H1 (cell line): ENCODE measurements at regions not wholly inside any gene's neighbourhood (a gene's known extent, or its start where the extent isn't known, plus 50 kb on each side); places are given as distances from the start of the nearest gene placed in this dataset.

Source experiments
- CTCF ChIA-PET: fragments of 300-600 bp; sonication (Branson Sonifier 250); formaldehyde crosslinking; loops from one replicate; lab custom pipeline; 2021; ENCODE audit not compliant: partially characterized antibody; lab: Charles Lee
- POLR2A ChIA-PET: fragments of 300-600 bp; sonication (Branson Sonifier 250); formaldehyde crosslinking; loops from one replicate; lab custom pipeline; 2021; ENCODE audit warnings: inconsistent platforms; ENCODE audit not compliant: partially characterized antibody; lab: Charles Lee
- DNase-seq, 2 experiments: peaks; one replicate each; pipeline versions ENCODE4 v3.0.0 to v3.0.0-alpha.2; 2010 to 2022; ENCODE audit warnings: low spot score in 2 of 2, low read depth in 1 of 2, mixed read lengths in 1 of 2
- FAIRE-seq: peaks from 2 replicates; lab custom pipeline; 2011; peaks lifted over from hg19 to GRCh38; lab: Jason Lieb, UNC
- H2AFZ ChIP-seq: 2 replicates; pipeline ENCODE4 v1.8.1; 2012; ENCODE audit warnings: low read length, inconsistent platforms
- H2AK5ac ChIP-seq: 2 replicates; pipeline ENCODE4 v1.6.1; 2013; ENCODE audit warnings: low read depth, low read length
- H2BK120ac ChIP-seq: replicated peaks from 2 replicates; pipeline ENCODE3; 2013; ENCODE audit warnings: low read depth, low read length, inconsistent platforms
- H2BK12ac ChIP-seq: 2 replicates; pipeline ENCODE4 v1.6.1; 2013; ENCODE audit warnings: low read depth, low read length
- H2BK15ac ChIP-seq: 2 replicates; pipeline ENCODE4 v1.6.1; 2013; ENCODE audit warnings: low read length
- H2BK20ac ChIP-seq: 2 replicates; pipeline ENCODE4 v1.6.1; 2013; ENCODE audit warnings: low read length
- H2BK5ac ChIP-seq: 2 replicates; pipeline ENCODE4 v1.6.1; 2013; ENCODE audit warnings: low read depth, low read length
- H3K14ac ChIP-seq: 2 replicates; pipeline ENCODE4 v1.6.1; 2013; ENCODE audit warnings: inconsistent platforms; ENCODE audit not compliant: insufficient read length
- H3K18ac ChIP-seq: 2 replicates; pipeline ENCODE4 v1.6.1; 2013; ENCODE audit warnings: low read length; ENCODE audit errors: extremely low read depth
- H3K23ac ChIP-seq: 2 replicates; pipeline ENCODE4 v1.6.1; 2013; ENCODE audit warnings: inconsistent platforms; ENCODE audit not compliant: insufficient read length
- H3K23me2 ChIP-seq: 2 replicates; pipeline ENCODE4 v1.6.1; 2013; ENCODE audit warnings: low read depth, low read length
- H3K27ac ChIP-seq: 2 replicates; pipeline ENCODE4 v1.6.1; 2011; ENCODE audit warnings: low read depth, low read length, inconsistent platforms
- H3K27me3 ChIP-seq, 4 experiments: replicated peaks in 1 of 4; 1 replicate in 1 of 4; 2 replicates in 3 of 4; pipeline versions ENCODE4 v1.6.1 to v1.8.1; 2011 to 2013; ENCODE audit warnings: low read length in 3 of 4, mild to moderate bottlenecking in 3 of 4, inconsistent platforms in 2 of 4, mixed read lengths in 2 of 4, moderate library complexity in 1 of 4; ENCODE audit not compliant: control insufficient read depth in 3 of 4, insufficient read depth in 3 of 4; ENCODE audit errors: extremely low read depth in 1 of 4
- H3K36me3 ChIP-seq, 4 experiments: 2 replicates each; pipeline versions ENCODE4 v1.6.1 to v1.8.1; 2011 to 2013; ENCODE audit warnings: mild to moderate bottlenecking in 4 of 4, low read length in 3 of 4, moderate library complexity in 2 of 4, control low read depth in 1 of 4, inconsistent platforms in 1 of 4; ENCODE audit not compliant: insufficient read depth in 4 of 4, control insufficient read depth in 2 of 4
- H3K4ac ChIP-seq: replicated peaks from 2 replicates; pipeline ENCODE3; 2013; ENCODE audit warnings: low read length, low read depth, mixed read lengths, inconsistent platforms; ENCODE audit not compliant: insufficient read length
- H3K4me1 ChIP-seq, 4 experiments: replicated peaks in 1 of 4; 1 replicate in 1 of 4; 2 replicates in 3 of 4; pipeline versions ENCODE4 v1.6.1 to v1.8.1; 2011 to 2013; ENCODE audit warnings: low read length in 3 of 4, inconsistent platforms in 2 of 4, mixed read lengths in 1 of 4; ENCODE audit not compliant: insufficient read depth in 4 of 4, control insufficient read depth in 3 of 4
- H3K4me2 ChIP-seq, 2 experiments: 2 replicates each; pipeline versions ENCODE4 v1.6.1 to v1.8.1; 2011 to 2013; ENCODE audit warnings: low read depth in 2 of 2, low read length in 2 of 2, control low read depth in 1 of 2, inconsistent platforms in 1 of 2, mild to moderate bottlenecking in 1 of 2; ENCODE audit not compliant: insufficient read depth in 1 of 2
- H3K4me3 ChIP-seq, 4 experiments: fragments of 200-600, 300-600 bp in 1 of 4; sonication (generic), shearing (Covaris generic), sonication (Bioruptor Twin) in 1 of 4; 2 replicates each; pipeline versions ENCODE4 v1.5.1 to v1.8.1; 2011 to 2016; ENCODE audit warnings: low read length in 4 of 4, low read depth in 3 of 4, control low read depth in 2 of 4, inconsistent platforms in 2 of 4, mild to moderate bottlenecking in 2 of 4, mixed read lengths in 1 of 4, moderate library complexity in 1 of 4; ENCODE audit not compliant: insufficient read depth in 2 of 4; ENCODE audit errors: extremely low read depth in 1 of 4
- H3K56ac ChIP-seq: replicated peaks from 2 replicates; pipeline ENCODE3; 2013; ENCODE audit warnings: low read depth, mild to moderate bottlenecking, mixed read lengths, low read length, inconsistent platforms; ENCODE audit not compliant: insufficient read length
- H3K79me1 ChIP-seq: 2 replicates; pipeline ENCODE4 v1.6.1; 2013; ENCODE audit warnings: low read depth, low read length, control low read depth
- H3K79me2 ChIP-seq, 2 experiments: 2 replicates each; pipeline versions ENCODE4 v1.6.1 to v1.8.1; 2012 to 2013; ENCODE audit warnings: low read length in 2 of 2, mild to moderate bottlenecking in 2 of 2, inconsistent platforms in 1 of 2; ENCODE audit not compliant: insufficient read depth in 2 of 2, control insufficient read depth in 1 of 2
- H3K9ac ChIP-seq, 4 experiments: replicated peaks in 1 of 4; 1 replicate in 1 of 4; 2 replicates in 3 of 4; pipeline versions ENCODE4 v1.6.1 to v1.8.1; 2011 to 2013; ENCODE audit warnings: low read depth in 3 of 4, low read length in 3 of 4, control low read depth in 2 of 4, mild to moderate bottlenecking in 2 of 4, moderate library complexity in 2 of 4, inconsistent platforms in 1 of 4; ENCODE audit errors: extremely low read depth in 1 of 4
- H3K9me3 ChIP-seq, 2 experiments: 2 replicates each; pipeline versions ENCODE4 v1.6.1 to v1.8.1; 2012 to 2013; ENCODE audit warnings: mild to moderate bottlenecking in 2 of 2, moderate library complexity in 2 of 2, control low read depth in 1 of 2, inconsistent platforms in 1 of 2, low read depth in 1 of 2, low read length in 1 of 2, mixed read lengths in 1 of 2; ENCODE audit not compliant: insufficient read depth in 2 of 2
- H4K20me1 ChIP-seq, 2 experiments: replicated peaks in 1 of 2; 2 replicates each; pipeline versions ENCODE3 to v1.8.1; 2011 to 2013; ENCODE audit warnings: inconsistent platforms in 2 of 2, low read length in 2 of 2, mild to moderate bottlenecking in 1 of 2; ENCODE audit not compliant: insufficient read depth in 2 of 2, control insufficient read depth in 1 of 2
- H4K5ac ChIP-seq: 2 replicates; pipeline ENCODE4 v1.6.1; 2013; ENCODE audit warnings: low read length, low read depth, mixed read lengths, inconsistent platforms; ENCODE audit not compliant: insufficient read length
- H4K8ac ChIP-seq: 2 replicates; pipeline ENCODE4 v1.8.0; 2013; ENCODE audit warnings: mild to moderate bottlenecking, moderate library complexity, low read length, inconsistent platforms; ENCODE audit not compliant: insufficient read depth; ENCODE audit errors: extremely low read depth
- H4K91ac ChIP-seq: replicated peaks from 2 replicates; pipeline ENCODE3; 2013; ENCODE audit warnings: low read length, mixed read lengths, inconsistent platforms; ENCODE audit not compliant: insufficient read length
- JUND ChIP-seq: IDR thresholded peaks from 2 replicates; pipeline ENCODE4 v1.6.1; 2011; ENCODE audit warnings: mild to moderate bottlenecking, improper control_type of control experiment, low read length
- NRF1 ChIP-seq: IDR thresholded peaks from 2 replicates; pipeline ENCODE4 v1.6.1; 2011; ENCODE audit warnings: mild to moderate bottlenecking, low read depth, low read length, improper control_type of control experiment
- SIN3A ChIP-seq, 2 experiments: IDR thresholded peaks in 1 of 2; conservative IDR thresholded peaks in 1 of 2; 2 replicates each; pipeline ENCODE4 v1.6.1; 2011 to 2012; ENCODE audit warnings: low read length in 2 of 2, improper control_type of control experiment in 1 of 2, low read depth in 1 of 2, mild to moderate bottlenecking in 1 of 2
- USF2 ChIP-seq: IDR thresholded peaks from 2 replicates; pipeline ENCODE4 v1.6.1; 2011; ENCODE audit warnings: low read length, improper control_type of control experiment
- WGBS, 2 experiments: shearing (Covaris generic) in 1 of 2; methylation state at CpG; one replicate each; pipeline versions ENCODE4 v1.1.6 to v1.1.7; 2013 to 2015; ENCODE audit warnings: low lambda C conversion rate in 2 of 2, mixed read lengths in 2 of 2, inconsistent platforms in 1 of 2, low coverage in 1 of 2, missing lambda C conversion rate in 1 of 2; ENCODE audit not compliant: insufficient replicate concordance in 2 of 2, insufficient coverage in 1 of 2, insufficient read length in 1 of 2; ENCODE audit errors: extremely low coverage in 1 of 2, missing lambda C conversion rate in 1 of 2; 5-methylcytosine and 5-hydroxymethylcytosine counted together

DNA sequence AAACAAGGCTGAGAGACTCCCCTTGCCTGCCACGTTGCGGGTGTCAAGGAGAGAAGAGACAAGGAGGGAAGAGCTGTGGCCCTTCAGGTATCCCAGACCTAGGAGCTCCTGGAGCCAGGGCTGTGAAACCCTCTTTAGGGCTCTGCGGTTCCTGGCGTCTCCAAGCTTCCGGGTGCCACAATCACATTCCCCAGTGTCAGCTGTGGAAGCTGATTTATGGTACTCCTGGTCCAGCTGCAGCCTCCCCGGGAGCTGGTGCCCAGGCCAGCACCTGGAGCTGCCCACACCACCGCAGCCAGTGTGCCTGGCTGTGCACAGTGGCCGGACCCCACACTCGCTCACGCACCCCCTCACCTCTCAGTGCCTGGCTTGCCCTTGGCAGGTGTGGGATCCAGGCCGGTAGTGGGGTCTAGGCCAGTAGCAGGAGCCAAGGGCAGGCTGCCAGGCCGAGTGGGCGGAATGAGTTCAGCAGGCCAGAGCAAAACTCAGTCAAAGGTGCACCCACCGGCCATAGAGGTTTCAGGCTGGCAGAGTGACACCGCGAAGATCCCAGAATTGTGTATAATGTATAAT is 58.9 kb upstream of the L3MBTL3 start:
- Histone ChIP-seq H3K56ac (no peak overlapping the region), H3K79me2 (no peaks in the 10 kb centered on the region), H3K4me2 (no peak overlapping the region), H3K4me1 (peaks cover 0 to 3% (median 0%) of the 10 kb centered on the region in 4 experiments; a peak in 1 of 7 replicates), H3K4me3 (no peak overlapping the region), H2BK20ac (no peak overlapping the region)
- TF ChIP-seq JUND (no peak), USF2 (no peak), SIN3A (conservative IDR thresholded peaks at IDR 0.05 in 1 of 2, IDR thresholded peaks at IDR 0.05 in 1 of 2; ENCODE audit: low read depth in 1 of 2, low read length in 2 of 2) (no peak), NRF1 (no peak)
- TF ChIP-seq, all 59 proteins: peak for 0
- FAIRE-seq (no peak), DNase-seq (no peak)
- Histone ChIP-seq H4K91ac (no peak overlapping the region), H2BK120ac (no peak overlapping the region), H3K36me3 (no peaks in the 10 kb centered on the region), H2BK5ac (no peak overlapping the region), H3K27ac (no peak overlapping the region), H3K23ac (no peak overlapping the region), H3K14ac (no peak overlapping the region), H2AFZ (no peak overlapping the region; the same call in 1 of the 2 replicates), H3K18ac (no peak overlapping the region), H3K4ac (no peak overlapping the region), H3K27me3 (no peaks in the 10 kb centered on the region), H3K23me2 (no peaks in the 10 kb centered on the region), H4K5ac (no peak overlapping the region), H2AK5ac (no peak overlapping the region), H3K79me1 (no peaks in the 10 kb centered on the region), H2BK12ac (no peak overlapping the region), H2BK15ac (no peak overlapping the region), H3K9me3 (0 out of 4 replicates have a peak, but pooled peaks cover 0 to 2% of the 10 kb centered on the region in 2 experiments), H4K8ac (no peak overlapping the region), H3K9ac (no peak overlapping the region), H4K20me1 (no peaks in the 10 kb centered on the region)
- POLR2A ChIA-PET: no interaction called here
- 93% methylated on average over 15 of the region's 16 CpGs; no CpG with 5 or more reads in 1 of the 2 experiments for WGBS, 2 experiments
- CTCF ChIA-PET: interaction anchor here (0.7 to 1.4 kb wide), 3 partner anchors 10 to 22 kb away, joined by 3 to 5 read pairs (median 3); no protein-coding TSS in a partner anchor
